Motor neuron (in vitro differentiated cells): ENCODE measurements at regions not wholly inside any gene's neighbourhood (a gene's known extent, or its start where the extent isn't known, plus 50 kb on each side); places are given as distances from the start of the nearest gene placed in this dataset.

Experiments
- ATAC-seq, 8 experiments: fragments of 200-7000 bp; cut with Tn5 transposase; replicated peaks in 6 of 8; 2 replicates each; pipeline ENCODE4 v1.8.0; 2021; ENCODE audit warnings: mild to moderate bottlenecking in 8 of 8, moderate library complexity in 8 of 8
- H3K27ac ChIP-seq, 2 donors: fragments of 250-450 bp; sonication (Bioruptor Pico); 2 replicates each; pipeline ENCODE4 v1.9.0; 2021; ENCODE audit warnings: antibody characterized with exemption in 2 of 2, mild to moderate bottlenecking in 2 of 2, moderate library complexity in 1 of 2
- H3K4me1 ChIP-seq, 2 donors: fragments of 250-450 bp; sonication (Bioruptor Pico); replicated peaks in 1 of 2; 2 replicates each; pipeline ENCODE4 v1.6.1; 2021; ENCODE audit warnings: antibody characterized with exemption in 2 of 2, mild to moderate bottlenecking in 2 of 2, moderate library complexity in 1 of 2
- H3K4me3 ChIP-seq, 5 donors: fragments of 250-450 bp; sonication (Bioruptor Pico); 2 replicates each; pipeline ENCODE4 v1.9.0; 2021; ENCODE audit warnings: antibody characterized with exemption in 5 of 5, mild to moderate bottlenecking in 5 of 5, moderate library complexity in 4 of 5
- WGBS, 10 experiments: fragments of 450-650 bp; shearing (Covaris generic); methylation state at CpG; one replicate each; pipeline ENCODE4 v1.0.0; 2022; 5-methylcytosine and 5-hydroxymethylcytosine counted together
- in situ Hi-C, 9 experiments: fragments of 400-800 bp; cut with MboI; loops; one replicate each; pipeline ENCODE4 v1.15.0; 2021; ENCODE audit warnings: low sequenced_read_pairs in 9 of 9, low pct_unique_long_range_greater_than_20kb in 2 of 9; ENCODE audit not compliant: unreplicated experiment in 9 of 9

GRCh38 chr13:109602356-109602755, 184.0 kb downstream of the IRS2 start:
- ATAC-seq: no peak
- in situ Hi-C loops: no loop called here
- Histone ChIP-seq H3K27ac (no peak overlapping the region), H3K4me3 (no peak overlapping the region), H3K4me1 (peaks cover 5 to 22% of the 10 kb centered on the region in 2 donors)
- 0 to 100% (median 75%) methylated on average over 1 to 5 of the region's 5 CpGs; no CpG with 5 or more reads in 3 of the 10 experiments for WGBS, 10 experiments

- no peak overlapping the region for H3K4me3 ChIP-seq
- in situ Hi-C loops: no loop called here
- ATAC-seq: peak in 5 of 8 experiments; percentile 65 to 91 (median 78)
- WGBS, 10 experiments: 24 to 83% (median 56%) methylated on average over 2 to 11 of the region's 11 CpGs
- peaks cover 5 to 22% of the 10 kb centered on the region in 2 donors for H3K4me1 ChIP-seq
- peak overlapping the region in 1 of 2 donors; percentile 14 for H3K27ac ChIP-seq
Observed at GRCh38 chr13:109599901-109600657, 186.3 kb downstream of the IRS2 start.

GRCh38 chr13:109595471-109595870, 190.9 kb downstream of the IRS2 start:
- Histone ChIP-seq H3K27ac (no peak overlapping the region), H3K4me1 (peaks cover under 1 to 22% of the 10 kb centered on the region in 2 donors), H3K4me3 (no peak overlapping the region)
- WGBS, 10 experiments: 0 to 97% (median 70%) methylated on average over 1 to 2 of the region's 2 CpGs
- ATAC-seq: no peak
- in situ Hi-C loops: no loop called here

- H3K4me1 ChIP-seq: peaks cover 0 to 9% of the 10 kb centered on the region in 2 donors
- no peak overlapping the region for H3K4me3 ChIP-seq
- no peak for ATAC-seq
- 14 to 82% (median 64%) methylated on average over 2 to 3 of the region's 3 CpGs; no CpG with 5 or more reads in 1 of the 10 experiments for WGBS, 10 experiments
- H3K27ac ChIP-seq: no peak overlapping the region
- in situ Hi-C loops: no loop called here
Observed at GRCh38 chr13:109593230-109593629, 193.2 kb downstream of the IRS2 start.

DNA sequence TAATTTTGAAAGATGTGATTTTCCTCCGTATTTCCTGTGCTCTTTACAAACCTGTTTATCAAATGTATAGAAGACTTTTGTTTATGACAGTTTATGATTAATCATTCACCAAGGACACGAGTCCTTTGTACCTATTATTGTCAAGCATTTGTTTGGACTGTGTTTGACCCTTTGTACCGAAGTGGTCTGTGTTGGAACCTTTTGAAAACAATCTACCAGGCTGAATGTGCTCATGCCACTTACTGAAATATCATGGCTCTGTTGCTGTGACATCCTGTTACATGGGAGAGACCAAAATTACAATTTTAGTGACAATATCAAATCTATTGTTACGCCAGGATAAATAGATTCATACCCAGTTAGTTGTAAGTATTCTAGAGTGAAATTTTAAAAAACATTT, 193.6 kb downstream of the IRS2 start:
- ATAC-seq: peak in 1 of 8 experiments; percentile 19
- Histone ChIP-seq H3K27ac (no peak overlapping the region), H3K4me3 (no peak overlapping the region), H3K4me1 (peaks cover 0 to 9% of the 10 kb centered on the region in 2 donors)
- 0 to 75% (median 60%) methylated on average over 2 to 4 of the region's 4 CpGs for WGBS, 10 experiments
- in situ Hi-C loops: no loop called here

GRCh38 chr13:109587689-109588088, 198.7 kb downstream of the IRS2 start:
- in situ Hi-C loops: no loop called here

GRCh38 chr13:109586509-109587346, 199.7 kb downstream of the IRS2 start:
- no peak overlapping the region for H3K4me3 ChIP-seq
- H3K4me1 ChIP-seq: peaks cover 0 to 5% of the 10 kb centered on the region in 2 donors
- 39 to 100% (median 85%) methylated on average over 2 to 8 of the region's 9 CpGs for WGBS, 10 experiments
- H3K27ac ChIP-seq: no peak overlapping the region
- no peak for ATAC-seq
- in situ Hi-C loops: no loop called here

More at GRCh38 chr13:109587689-109588088, 198.7 kb downstream of the IRS2 start:
- H3K4me3 ChIP-seq: no peak overlapping the region
- no peak for ATAC-seq
- peaks cover 0 to 9% of the 10 kb centered on the region in 2 donors for H3K4me1 ChIP-seq
- no peak overlapping the region for H3K27ac ChIP-seq

DNA sequence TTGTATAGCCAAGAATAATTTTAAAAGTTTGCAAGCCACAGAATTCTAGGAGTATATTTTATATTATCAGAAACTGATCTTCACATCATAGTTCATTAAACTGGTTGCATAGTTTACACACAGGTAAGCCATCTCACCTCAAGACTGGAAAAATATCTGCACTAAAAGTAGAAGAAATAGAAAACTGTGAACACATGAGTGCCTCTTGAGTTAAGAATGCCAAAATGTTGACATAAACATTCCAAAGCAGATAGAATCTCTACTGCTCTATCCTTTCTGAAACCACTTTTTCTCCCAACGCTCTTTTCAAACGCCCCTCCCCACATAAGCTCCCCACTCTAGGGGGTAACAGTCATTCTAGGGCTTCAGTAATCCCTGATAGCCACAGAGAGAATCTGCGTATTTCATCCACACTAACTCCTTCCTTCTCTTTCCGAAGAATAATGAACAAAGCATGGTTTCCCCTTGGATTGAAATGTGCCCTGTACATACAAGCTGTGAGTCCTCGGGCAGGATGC, 201.5 kb downstream of the IRS2 start:
- 6 to 100% (median 70%) methylated on average over 1 to 5 of the region's 5 CpGs; no CpG with 5 or more reads in 1 of the 10 experiments for whole genome bisulfite sequencing, 10 experiments
- H3K4me1 ChIP-seq: peaks cover 0 to 5% of the 10 kb centered on the region in 2 donors
- no peak overlapping the region for H3K4me3 ChIP-seq
- H3K27ac ChIP-seq: no peak overlapping the region
- ATAC-seq: no peak
- in situ Hi-C loops: no loop called here

DNA sequence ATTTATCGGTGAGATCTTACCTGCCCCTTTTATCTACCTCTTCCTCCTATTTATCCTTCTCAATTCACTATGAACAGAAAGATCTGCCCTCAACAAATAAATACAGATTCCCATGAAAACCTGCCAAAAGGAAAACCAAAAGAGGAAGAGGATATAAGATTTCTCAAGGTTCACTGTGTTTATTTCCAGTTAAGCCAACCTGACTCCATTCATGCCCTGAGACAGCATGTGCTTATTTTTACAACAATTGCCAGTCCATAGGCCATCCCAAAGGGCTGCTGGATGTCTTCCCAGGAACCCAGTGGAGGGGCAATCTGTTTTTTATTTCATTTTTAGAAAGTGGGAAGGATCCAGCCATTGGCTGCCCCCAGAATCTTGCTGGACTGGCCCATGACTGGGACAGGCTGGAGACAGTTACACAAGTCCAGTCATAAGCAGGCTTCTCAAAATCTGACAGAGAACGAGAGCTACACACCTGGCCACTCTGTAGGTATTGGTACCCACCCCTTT, 209.1 kb downstream of the IRS2 start:
- no peak for ATAC-seq
- 71 to 100% (median 100%) methylated on average over 1 to 2 of the region's 2 CpGs; no CpG with 5 or more reads in 1 of the 10 experiments for WGBS, 10 experiments
- in situ Hi-C loops: no loop called here

DNA sequence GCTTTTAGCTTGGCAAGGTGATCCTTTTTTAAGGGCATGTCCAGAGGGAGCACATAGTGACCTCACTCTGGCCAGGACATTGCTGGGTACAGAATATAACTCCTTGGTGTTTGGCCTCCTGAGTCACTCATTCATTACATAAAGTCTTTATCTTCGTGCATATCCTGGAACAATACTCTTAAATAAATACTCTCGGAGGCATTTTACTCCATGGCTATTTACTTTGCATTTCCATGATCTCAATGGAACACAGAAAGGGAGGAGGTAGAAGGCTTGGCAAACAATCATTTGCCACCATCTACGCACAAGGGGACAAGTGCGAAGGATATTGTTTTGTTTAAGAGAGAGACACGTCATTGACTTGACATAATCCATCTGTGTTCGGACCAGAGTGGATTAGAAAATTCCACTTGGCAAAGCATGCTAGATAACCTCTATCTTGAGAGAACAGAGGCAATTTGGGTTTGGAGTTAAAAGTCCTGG, 210.0 kb downstream of the IRS2 start:
- H3K4me3 ChIP-seq: no peak overlapping the region
- peak in 6 of 8 experiments; percentile 24 to 95 (median 41) for ATAC-seq
- WGBS, 10 experiments: 18 to 86% (median 73%) methylated on average over 3 to 6 of the region's 6 CpGs; no CpG with 5 or more reads in 1 of the 10 experiments

More for the DNA sequence above, 209.1 kb downstream of the IRS2 start:
- Histone ChIP-seq H3K4me1 (no peaks in the 10 kb centered on the region), H3K4me3 (no peak overlapping the region), H3K27ac (no peak overlapping the region)

GRCh38 chr13:109575821-109576220, 210.6 kb downstream of the IRS2 start:
- ATAC-seq: peak in 1 of 8 experiments; percentile 45
- no peak overlapping the region for H3K27ac ChIP-seq
- in situ Hi-C loops: no loop called here
- H3K4me1 ChIP-seq: no peaks in the 10 kb centered on the region
- H3K4me3 ChIP-seq: no peak overlapping the region
- WGBS, 10 experiments: 0 to 100% (median 80%) methylated on average over 1 to 3 of the region's 3 CpGs; no CpG with 5 or more reads in 5 of the 10 experiments

More for the DNA sequence above, 210.0 kb downstream of the IRS2 start:
- no peaks in the 10 kb centered on the region for H3K4me1 ChIP-seq
- in situ Hi-C loops: no loop called here
- H3K27ac ChIP-seq: no peak overlapping the region

DNA sequence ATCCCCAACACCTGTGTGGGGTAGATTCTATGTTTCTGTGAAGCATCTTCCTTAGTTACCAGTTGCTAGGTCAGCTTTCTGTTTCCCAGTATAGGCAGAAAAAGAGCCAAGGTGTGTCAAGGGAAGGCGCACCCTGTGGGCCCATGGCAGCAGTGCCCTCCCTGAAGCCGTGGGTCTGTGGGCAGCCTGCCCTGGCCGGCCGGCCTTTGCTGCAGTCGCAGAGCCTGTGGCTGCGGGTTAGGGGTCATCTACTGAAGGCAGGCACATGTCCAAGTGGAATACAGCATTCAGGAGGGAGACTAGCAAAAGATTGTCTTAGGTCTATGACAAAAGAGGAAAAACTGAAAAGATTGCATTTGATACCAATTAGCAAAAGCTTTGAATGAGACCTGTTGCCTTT, 214.0 kb downstream of the IRS2 start:
- in situ Hi-C loops: no loop called here
- Histone ChIP-seq H3K4me3 (no peak overlapping the region), H3K27ac (no peak overlapping the region), H3K4me1 (no peaks in the 10 kb centered on the region)
- 15 to 100% (median 89%) methylated on average over 2 to 5 of the region's 6 CpGs; no CpG with 5 or more reads in 4 of the 10 experiments for WGBS, 10 experiments
- no peak for ATAC-seq
